Stimulated activated CD8-positive, alpha-beta memory T cell treated with anti-CD3 and anti-CD28 coated beads, Interleukin-12 subunit alpha, Interleukin-12 subunit beta, amount 100 ng/mL, for 24 hours (primary cell): ENCODE measurements at regions not wholly inside any gene's neighbourhood (a gene's known extent, or its start where the extent isn't known, plus 50 kb on each side); places are given as distances from the start of the nearest gene placed in this dataset.
A peak's percentile ranks its signal among the peaks of the same experiment; 100 is the strongest.
"Not testable (repeated sequence)": the region's sequence is repeated elsewhere in the genome, so short reads cannot be mapped to it uniquely, and the experiment has no call there.

Experiments
- DNase-seq: peaks from one replicate; pipeline ENCODE4 v3.0.0-alpha.2; 2020; ENCODE audit errors: extremely low read depth

DNA sequence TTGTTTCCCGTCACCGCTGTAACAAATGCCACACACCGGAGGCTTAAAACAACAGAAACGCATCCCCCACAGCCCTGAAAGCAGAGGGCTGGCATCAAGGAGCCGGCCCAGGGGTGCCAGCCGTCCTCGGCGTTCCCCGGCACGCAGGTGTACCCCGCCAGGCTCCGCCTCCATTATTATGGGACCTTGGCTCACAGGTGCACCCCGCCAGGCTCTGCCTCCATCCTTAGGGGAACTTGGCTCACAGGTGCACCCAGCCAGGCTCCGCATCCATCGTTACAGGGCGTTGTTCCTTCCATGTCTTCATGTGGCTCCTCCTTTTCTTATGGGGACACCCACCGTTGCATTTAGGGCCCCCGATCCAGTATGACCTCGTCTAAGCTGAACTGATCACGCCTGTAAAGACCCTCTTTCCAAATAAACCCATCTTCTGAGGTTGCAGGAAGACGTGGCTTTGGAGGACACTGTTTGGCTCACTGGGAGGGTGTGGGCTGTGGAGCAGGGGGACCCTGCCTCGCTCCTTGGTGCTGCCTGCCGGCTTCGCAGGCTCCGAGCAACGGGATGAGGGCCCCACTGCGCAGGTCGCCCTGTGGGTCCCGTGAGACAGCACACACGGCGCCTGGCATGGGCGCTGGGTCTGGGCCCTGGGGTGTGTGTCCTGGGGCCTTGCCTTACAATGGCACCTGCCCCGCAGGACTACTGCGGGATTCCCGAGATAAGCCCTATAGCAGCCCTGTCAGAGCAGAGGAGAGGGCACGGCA, 154.9 kb upstream of the ZNF469 start:
- DNase-seq: not testable (repeated sequence)

DNA sequence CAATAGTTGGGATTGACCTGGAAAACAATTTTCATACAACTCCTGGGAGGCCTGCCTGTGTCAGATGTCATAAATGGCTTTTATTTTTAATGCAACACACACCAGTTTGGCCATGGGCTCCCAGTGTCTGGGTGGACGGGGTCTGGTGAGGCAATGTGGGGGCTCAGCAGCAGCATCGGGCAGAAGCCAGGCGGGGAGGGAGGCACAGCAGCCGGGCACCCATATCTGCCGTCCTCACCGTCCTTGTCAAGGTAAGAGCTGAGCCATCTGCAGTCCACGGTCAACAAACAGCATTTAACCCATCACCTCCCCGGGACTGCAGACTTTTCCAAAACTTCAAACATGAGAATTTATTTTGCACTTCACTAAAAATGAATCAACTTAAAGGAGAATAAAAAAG, 154.0 kb upstream of the ZNF469 start:
- DNase-seq: not testable (repeated sequence)

DNA sequence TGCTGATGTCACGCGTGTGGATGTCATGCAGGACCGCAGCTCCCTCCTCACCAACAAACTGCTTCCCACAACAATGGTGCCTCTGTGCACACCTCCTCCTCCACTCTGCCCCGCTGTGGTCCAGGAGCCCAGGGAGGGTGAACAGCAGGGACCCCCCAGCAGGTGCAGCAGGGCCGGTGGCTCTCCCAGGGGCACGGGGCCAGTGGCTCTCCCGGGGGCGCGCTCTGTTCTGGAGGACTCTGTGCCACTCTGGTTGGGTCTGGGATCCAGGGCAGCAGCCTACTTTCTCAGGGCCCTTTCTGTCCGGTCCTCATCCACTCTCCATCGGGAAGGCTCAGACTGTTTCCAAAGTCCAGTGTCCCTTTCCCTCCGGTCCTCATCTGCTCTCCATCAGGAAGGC, 153.0 kb upstream of the ZNF469 start:
- DNase-seq: not testable (repeated sequence)

DNA sequence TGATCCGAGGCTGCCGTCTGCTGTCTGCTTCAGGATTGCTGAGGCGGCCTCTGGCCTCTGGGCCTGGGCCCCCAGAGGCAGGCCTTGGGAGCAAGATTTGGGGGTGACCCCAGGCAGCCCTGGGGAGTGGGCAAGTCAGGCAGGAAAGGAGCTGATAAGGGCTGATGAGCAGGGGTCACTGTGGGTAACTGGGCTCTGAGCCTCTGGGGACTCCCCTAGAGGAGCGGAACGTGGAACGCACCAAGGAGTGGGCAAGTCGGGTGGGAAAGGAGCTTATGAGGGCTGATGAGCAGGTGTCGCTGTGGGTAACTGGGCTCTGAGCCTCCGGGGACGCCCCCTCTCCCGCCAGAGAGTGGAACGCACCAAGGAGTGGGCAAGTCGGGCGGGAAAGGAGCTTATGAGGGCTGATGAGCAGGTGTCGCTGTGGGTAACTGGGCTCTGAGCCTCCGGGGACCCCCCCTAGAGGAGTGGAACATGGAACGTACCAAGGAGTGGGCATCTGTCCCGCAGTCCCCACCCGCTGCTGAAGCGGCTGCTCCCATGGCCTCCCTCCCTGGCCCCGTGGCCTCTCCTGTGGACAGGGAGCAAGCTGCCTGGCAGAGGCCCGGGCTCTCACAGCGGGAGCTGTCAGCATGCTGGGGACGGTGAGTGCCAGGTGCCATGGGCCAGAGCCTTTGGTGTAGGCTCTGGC, 152.3 kb upstream of the ZNF469 start:
- not testable (repeated sequence) for DNase-seq

DNA sequence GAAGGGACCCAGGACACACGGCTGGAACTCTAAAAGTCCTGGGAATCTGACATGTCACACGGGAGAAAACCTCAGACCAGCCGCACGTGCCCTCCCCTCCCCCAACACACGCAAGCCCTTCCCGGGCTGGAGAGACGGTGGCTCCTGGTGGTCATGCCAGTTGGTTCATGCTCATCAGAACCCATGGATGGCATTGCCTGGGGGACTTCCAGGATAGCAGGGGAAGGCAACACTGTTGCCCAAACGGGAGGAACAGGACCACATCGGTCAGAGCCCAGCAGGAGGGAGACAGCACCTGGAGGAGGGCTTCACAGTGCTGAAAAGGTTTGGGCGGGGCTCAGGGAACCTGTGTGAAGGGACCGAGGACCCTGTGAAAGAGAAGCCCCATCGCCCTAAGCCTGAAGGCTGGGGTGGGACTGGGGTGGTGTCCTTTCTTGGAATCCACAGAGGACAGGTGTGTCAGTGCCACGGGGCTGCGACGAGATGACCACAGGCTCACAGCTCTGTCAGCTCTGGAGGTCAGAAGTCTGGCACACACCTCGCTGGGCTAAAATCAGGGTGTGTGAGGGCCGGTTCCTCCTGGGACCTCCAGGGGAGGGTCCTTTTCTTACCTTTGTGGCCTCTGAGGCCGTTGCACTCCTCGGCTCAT, 151.7 kb upstream of the ZNF469 start:
- not testable (repeated sequence) for DNase-seq

DNA sequence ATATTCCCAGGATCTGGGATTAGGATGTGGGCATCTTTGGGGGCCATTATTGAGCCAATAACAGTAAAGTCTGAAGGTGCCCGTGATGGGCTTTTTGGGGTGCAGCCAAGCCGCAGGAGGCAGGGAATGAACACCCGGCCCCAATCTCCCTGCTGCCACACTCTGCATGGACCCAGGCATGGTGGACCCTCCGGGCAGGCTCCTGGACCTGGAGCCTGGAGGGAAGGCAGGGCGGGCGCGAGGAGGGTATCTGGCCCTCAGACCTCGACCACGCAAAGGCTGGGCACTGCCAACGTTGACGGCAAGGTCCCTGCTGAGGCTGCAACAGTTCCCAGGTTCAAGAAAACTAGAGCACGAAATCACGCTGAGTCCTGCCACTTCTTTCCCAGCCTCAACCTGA, 150.9 kb upstream of the ZNF469 start:
- not testable (repeated sequence) for DNase-seq

DNA sequence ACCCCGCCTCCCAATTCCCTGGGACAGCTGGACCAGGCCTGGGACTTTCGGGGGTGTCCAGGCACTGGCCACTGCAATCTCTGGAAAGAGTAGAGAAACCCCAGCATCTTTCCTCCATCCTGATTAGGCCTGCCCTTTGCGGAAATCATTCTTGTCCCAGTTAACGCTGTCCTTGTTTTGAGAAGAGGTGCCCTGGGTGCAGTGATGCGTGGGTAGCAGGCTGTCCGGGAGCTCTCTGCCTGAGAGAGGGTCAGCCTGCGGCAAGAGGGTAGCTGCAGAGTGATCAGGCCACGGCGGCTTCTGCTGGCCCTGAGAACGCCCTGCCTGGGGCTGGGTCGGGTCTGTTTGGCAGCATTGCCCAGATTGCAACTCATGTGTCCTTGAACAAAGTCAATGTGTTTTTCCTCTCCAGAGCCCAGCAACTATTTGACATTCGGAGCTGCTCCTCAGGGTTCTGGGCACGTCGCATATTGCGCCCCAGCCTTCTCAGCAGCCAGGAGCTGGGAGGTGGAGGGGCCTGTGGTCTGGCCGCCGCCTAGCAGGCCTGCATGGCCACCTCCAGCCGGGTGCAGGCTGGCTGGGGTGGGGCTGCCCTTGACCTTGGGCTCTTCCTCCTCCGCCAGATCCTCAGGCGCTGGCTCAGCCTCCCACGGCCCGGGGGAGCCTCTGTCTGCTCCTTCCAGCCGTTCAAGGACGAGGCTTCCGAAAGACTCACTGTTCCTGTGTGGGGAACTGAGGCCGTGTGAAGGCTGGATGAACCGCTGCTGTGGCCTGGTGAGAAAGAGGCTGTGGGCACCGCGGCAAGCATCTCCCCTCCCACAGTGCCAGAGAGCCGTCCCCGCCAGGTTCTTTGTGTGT, 150.1 kb upstream of the ZNF469 start:
- not testable (repeated sequence) for DNase-seq

DNA sequence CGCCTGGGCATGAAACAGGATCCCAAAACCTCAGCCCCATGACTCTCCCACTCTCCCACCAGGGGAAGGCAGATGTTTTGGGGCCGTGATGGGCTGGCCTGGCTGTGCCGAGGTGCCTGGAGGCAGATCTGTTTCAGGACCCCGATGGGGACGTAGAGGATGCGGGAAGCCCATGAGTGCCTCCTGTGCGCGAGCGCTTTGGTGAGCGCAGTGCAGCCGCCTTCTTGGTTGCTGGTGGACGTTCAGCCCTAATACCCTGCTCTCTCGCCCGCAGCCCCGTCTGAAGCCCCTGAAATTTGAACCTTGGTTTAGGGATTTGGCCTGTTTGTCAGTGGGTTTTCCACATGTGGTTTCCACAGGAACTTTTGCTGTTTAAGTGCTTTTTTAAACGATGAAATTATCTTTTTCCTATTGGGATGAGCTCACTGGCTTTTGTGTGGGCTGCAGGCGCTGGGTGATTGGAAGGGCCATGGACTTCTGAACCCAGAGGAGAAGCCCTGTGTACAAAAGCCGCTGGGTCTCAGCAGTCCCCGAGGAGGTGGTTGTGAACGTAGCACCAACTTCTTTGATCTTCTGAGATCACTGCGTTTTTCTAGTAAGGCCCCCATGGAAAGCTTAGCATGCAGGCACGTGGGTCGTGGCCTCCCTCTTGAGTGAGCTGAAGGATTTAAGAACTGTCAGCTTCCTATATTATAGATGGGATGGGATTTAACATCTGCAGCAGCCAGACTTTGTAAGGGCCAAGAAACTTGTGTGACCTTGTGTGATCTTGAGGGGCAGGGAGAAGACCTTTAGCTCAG, 148.9 kb upstream of the ZNF469 start:
- not testable (repeated sequence) for DNase-seq

DNA sequence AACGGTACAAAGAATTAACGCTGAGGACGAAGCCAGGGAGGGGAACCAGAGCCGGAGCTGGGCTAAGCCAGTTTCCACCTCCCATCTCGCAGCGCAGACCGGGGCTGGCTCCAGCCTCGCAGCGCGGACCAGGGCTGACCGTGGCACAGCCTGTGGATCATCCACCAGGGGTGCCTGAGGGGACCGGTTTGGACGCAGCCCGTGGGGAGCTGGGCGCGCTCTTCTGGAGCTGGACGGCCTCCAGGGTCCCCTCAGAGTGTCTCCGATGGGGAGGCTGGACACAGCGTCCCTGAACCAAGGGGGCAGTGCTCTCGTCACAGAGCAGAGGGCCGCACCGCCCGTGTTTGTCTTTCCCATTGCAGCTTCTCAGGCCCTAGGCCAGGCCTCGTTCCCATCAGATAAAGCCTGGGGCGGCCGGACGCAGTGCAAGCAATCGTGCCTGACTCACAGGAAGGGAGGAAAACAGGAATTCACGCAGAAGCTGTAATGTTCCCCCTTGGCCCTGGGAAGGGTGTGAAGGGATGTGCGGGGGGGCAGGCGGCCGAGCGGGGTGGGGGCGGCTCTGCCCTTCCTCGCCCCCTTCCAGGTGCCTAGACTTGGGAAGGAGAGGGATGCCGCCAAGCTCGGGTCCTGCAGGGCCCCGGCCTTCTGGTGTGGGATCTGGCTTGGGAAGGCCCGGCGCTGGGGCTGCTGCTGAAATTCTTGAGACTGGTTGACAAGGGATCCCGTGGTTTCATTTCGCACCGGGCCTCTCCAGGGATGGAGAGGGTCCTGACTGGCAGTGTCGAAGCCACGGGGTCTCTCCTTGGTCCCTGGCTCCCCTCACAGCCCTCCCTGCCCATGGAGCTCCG, 148.1 kb upstream of the ZNF469 start:
- not testable (repeated sequence) for DNase-seq

DNA sequence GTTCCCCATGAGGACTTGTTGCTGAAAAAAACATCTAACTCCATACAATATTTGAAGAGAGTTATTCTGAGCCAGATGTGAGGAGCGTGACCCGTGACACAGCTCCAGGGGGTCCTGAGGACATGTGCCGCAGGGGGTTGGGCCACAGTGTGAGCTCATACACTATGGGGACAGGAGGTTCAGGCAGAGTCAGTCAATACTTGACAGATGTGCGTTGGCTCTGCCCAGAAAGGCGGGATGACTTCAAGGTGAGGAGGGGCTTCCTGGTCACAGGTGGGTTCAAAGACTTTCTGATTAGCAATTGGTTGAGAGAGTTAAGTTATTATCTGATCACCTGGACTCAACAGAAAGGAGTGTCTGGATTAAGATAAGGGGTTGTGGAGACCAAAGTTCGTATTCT, 147.1 kb upstream of the ZNF469 start:
- DNase-seq: not testable (repeated sequence)

DNA sequence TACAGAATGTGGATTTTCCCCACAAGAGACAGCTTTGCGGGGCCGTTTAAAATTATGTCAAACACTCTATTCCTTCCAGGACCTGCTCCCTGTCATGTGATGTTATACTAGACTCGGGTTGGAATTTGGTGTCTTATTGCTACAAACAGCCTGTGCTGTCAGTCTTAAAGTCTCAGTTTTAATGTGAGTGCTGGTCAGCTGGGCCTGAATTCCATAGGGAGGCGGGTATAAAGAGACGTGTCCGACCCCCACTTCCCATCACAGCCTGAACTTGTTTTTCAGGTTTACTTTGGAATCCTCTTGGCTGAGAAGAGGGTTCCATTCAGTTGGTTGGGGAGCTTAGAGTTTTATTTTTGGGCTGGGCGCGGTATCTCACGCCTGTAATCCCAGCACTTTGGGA, 146.5 kb upstream of the ZNF469 start:
- not testable (repeated sequence) for DNase-seq

DNA sequence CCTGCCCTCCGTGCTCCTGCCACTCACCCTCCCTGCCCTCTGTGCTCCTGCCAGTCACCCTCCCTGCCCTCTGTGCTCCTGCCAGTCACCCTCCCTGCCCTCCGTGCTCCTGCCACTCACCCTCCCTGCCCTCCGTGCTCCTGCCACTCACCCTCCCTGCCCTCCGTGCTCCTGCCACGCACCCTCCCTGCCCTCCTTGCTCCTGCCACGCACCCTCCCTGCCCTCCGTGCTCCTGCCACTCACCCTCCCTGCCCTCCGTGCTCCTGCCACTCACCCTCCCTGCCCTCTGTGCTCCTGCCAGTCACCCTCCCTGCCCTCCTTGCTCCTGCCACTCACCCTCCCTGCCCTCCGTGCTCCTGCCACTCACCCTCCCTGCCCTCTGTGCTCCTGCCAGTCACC, 145.4 kb upstream of the ZNF469 start:
- not testable (repeated sequence) for DNase-seq

DNA sequence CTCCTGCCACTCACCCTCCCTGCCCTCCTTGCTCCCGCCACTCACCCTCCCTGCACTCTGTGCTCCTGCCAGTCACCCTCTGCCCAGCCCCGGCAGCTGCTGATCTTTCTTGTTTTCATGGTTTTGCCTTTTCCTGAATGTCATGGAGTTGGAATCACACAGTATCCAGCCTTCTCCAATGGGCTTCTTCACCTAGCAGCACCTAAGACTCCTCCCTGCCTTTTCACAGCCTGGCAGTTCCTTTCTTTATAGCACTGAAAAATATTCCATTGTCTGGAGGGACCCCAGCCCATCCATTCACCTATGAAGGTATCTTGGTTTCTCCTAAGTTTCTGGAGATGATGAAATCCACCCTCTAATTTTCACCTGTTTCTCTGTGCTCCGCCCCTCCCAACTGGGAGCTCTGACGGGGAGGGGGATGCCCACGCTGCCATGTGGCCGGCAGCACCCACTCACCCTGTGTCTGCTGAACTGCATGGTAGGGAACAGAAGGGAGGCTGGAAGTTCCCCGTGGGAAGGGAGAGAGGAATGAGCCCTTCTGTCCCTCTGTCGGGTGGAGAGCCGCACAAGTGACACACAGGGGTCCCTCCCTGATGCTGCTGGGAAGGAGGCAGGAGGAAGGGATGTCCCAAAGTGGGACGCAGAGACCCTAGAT, 144.9 kb upstream of the ZNF469 start:
- not testable (repeated sequence) for DNase-seq

DNA sequence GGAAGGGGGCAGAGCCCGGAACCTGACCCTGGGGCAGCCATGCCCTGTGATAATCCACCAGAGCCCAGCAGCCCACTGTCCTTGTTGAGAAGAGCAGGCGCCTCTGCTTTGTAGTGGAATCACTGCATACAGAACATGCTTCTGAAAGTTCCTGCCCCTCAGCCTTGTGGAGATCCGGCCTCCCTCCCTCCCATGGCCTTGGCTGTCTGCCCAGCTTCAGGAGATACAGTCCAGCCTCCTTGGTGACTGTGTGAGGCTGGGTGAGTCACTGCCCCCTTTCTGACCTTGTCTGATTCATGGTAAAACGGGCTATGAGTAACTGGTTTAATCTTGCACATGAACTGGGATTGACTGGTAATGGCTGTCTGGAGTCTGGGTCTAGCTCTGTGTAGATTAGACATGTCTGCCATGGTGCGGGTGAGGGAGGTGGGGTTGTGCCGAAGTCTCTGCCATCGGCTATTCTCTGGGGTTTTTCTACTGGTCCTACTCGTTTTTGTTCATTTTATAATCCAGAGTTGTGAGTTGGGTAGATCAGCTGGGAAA, 144.0 kb upstream of the ZNF469 start:
- DNase-seq: peak; percentile 5

DNA sequence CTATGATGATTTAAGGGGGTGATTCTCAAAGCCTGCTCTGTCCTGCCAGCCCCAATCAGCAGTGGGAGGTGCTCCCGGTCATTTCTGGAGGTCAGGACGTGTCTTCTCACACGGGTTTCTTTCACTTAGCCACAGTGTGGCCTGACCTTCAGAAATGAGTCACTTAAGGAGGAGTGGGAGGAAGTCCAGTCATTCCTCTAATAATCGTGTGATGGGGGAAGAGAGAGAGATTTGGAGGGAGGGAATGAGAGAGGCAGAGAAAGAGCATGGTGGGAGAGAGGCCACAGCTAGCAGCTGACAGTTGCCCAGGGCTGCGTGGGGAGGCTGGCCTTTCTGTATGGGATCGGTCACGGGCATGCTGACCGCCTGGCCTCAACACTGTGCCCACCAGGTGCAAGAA, 142.6 kb upstream of the ZNF469 start:
- not testable (repeated sequence) for DNase-seq

DNA sequence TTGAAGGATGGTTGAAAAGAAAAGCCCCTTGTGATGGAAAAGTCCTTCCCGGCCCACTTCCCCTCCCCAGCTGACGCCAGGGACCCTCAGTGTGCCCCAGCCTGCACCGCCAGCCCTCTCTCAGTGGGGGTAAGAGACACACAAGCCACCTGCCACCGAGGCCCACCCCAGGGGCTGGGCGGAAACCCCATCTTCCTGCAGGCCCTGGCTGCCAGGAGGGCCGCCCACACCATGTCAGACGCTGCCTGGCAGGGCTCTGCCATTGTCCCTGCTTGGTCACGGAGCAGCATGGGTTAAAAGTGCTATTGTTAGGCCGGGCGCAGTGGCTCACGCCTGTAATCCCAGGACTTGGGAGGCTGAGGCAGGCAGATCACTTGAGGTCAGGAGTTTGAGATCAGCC, 142.0 kb upstream of the ZNF469 start:
- not testable (repeated sequence) for DNase-seq

DNA sequence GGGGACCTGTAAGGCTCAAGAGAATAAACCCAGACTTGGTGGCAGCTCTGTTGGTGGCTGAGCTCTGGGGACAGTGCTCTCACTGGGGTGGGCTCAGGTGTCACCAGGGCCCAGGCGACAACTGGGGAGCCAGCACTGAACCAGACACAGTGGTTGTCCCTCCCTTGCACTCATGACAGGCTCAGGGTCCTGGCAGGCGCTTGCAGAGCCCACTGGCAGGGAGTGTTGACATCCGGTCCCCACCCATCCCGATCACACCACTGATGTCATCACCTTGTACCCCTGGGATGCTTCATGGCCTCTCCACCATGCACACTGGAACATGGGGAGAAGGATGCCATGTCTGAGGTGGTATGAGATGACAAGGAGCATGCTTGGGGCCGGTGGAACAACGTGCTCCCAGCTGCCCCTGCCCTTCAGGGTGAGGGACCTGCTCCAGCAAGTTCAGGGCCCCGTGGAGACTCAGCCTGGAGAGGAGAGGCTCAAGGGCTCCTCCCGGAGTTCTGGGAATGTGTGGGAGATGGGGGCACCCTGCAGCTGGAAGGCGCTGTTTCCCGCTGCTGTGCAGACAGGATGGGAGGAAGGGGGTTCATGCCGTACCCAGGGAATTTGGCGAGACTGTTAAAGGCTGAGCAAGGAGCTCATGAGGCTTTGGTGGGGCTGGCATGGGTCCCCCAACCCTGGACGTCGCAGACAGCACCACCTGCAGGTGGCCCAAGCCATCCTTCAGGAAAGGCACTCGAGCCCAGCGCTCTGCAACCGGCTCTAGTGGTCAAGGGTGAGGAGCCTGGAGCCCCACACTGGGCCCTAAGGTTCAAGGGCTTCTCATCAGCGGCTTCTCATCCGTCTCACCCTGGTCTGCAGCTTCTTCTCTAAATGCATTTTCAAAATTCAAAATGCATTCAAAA, 141.1 kb upstream of the ZNF469 start:
- not testable (repeated sequence) for DNase-seq
